Stomach (tissue), 4 donors: ENCODE measurements at regions not wholly inside any gene's neighbourhood (a gene's known extent, or its start where the extent isn't known, plus 50 kb on each side); places are given as distances from the start of the nearest gene placed in this dataset.

ENCODE experiments used
- POLR2A ChIP-seq, 4 donors: fragments of 450-650 bp; IDR thresholded peaks; one replicate each; pipeline ENCODE4 v1.6.1; 2016; ENCODE audit warnings: antibody characterized with exemption in 4 of 4, control low read depth in 2 of 4, mild to moderate bottlenecking in 1 of 4, moderate library complexity in 1 of 4
- POLR2AphosphoS5 ChIP-seq, 3 donors: sonication (generic); formaldehyde crosslinking; IDR thresholded peaks; one replicate each; pipeline ENCODE4 v1.6.1; 2016; ENCODE audit warnings: antibody characterized with exemption in 3 of 3
- TF ChIP-seq, protein P1 (sequence below), 7 experiments: fragments of 450-650 bp in 4 of 7; fragments of 200-600 bp in 3 of 7; sonication (generic) in 3 of 7; IDR thresholded peaks; one replicate each; pipeline ENCODE4 v1.5.1; 2016 to 2019; ENCODE audit warnings: antibody characterized with exemption in 7 of 7, control low read depth in 2 of 7, mild to moderate bottlenecking in 1 of 7

DNA sequence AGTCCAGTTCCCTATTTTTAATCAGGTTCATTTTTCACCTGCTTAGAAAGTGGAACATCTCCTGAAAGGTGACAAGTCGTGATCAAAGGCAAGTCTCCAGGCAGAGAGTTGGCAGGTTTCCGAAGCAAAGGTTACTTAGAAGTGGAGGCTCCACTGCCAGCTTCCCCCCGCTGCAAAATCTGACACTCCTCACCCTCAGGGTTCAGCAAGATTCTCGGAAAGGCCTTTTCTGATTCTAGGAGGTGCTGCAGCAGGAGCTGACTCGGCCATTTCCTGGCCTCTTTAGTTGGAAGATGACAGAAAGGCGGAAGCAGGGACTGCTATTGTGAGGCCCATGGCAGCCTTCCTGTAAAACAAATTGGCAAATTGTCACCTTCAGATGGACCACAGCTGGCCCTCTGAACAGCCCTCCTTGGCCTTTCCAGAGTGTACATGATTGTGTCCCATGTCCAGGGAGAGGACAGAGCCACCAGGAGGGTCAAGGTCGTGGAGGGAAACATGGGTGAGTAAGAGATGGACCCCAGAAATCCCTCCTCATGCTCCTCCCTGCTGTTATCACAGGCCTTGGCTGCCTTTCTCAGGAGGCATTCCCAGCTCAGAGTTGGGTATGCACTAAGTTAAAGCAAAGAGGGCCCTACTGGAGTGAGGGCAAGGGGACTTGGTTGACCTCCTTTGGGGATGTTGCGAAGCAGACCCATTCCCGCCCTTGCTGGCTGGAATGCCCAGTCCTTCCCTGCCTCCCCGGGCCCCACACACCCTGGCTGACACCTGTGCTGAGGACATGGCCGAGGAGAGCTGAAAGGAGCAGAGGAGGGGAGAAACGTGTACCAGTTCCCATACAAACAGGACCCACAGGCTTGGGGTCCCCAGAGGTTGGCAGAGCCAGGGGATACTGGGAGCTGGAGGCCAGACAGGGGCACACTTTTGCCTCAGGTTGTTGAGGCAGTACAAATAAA, 115.5 kb upstream of the IRF2BP2 start:
- TF ChIP-seq, protein P1, sequence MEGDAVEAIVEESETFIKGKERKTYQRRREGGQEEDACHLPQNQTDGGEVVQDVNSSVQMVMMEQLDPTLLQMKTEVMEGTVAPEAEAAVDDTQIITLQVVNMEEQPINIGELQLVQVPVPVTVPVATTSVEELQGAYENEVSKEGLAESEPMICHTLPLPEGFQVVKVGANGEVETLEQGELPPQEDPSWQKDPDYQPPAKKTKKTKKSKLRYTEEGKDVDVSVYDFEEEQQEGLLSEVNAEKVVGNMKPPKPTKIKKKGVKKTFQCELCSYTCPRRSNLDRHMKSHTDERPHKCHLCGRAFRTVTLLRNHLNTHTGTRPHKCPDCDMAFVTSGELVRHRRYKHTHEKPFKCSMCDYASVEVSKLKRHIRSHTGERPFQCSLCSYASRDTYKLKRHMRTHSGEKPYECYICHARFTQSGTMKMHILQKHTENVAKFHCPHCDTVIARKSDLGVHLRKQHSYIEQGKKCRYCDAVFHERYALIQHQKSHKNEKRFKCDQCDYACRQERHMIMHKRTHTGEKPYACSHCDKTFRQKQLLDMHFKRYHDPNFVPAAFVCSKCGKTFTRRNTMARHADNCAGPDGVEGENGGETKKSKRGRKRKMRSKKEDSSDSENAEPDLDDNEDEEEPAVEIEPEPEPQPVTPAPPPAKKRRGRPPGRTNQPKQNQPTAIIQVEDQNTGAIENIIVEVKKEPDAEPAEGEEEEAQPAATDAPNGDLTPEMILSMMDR (IDR thresholded peaks at IDR 0.05), result no peak
- no peak for TF ChIP-seq POLR2A (IDR thresholded peaks at IDR 0.05)
- peak in 1 of 3 donors; percentile 70 for TF ChIP-seq POLR2AphosphoS5 (IDR thresholded peaks at IDR 0.05)
